IMR-90 (cell line): ENCODE measurements at regions not wholly inside any gene's neighbourhood (a gene's known extent, or its start where the extent isn't known, plus 50 kb on each side); places are given as distances from the start of the nearest gene placed in this dataset.

Experiments used
- ATAC-seq: fragments of 200-7000 bp; cut with Tn5 transposase; 2 replicates; pipeline ENCODE4 v1.9.1; 2020; ENCODE audit warnings: low read depth, mild to moderate bottlenecking, moderate library complexity
- BruUV-seq: library from RNA; stranded (reverse); fragments of 400-500 nt; replicated peaks from 2 replicates; lab custom pipeline; 2021; lab: Mats Ljungman, UMichigan
- CTCF ChIA-PET: fragments of 300-600 bp; formaldehyde crosslinking; extraction: SDS; loops from one replicate; lab custom pipeline; 2021; ENCODE audit warnings: antibody characterized with exemption; lab: Yijun Ruan, JAX
- POLR2A ChIA-PET: fragments of 300-600 bp; sonication (Branson Sonifier 250); formaldehyde crosslinking; loops from one replicate; lab custom pipeline; 2022; ENCODE audit warnings: antibody characterized with exemption; ENCODE audit not compliant: unreplicated experiment; lab: Charles Lee
- DNase-seq: peaks from one replicate; pipeline ENCODE4 v3.0.0; 2013
- H2AFZ ChIP-seq: replicated peaks from 2 replicates; pipeline ENCODE3; 2013; ENCODE audit warnings: low read length, mild to moderate bottlenecking; ENCODE audit not compliant: poor library complexity
- H2AK5ac ChIP-seq: 2 replicates; pipeline ENCODE4 v1.6.1; 2013; ENCODE audit warnings: low read depth, low read length, inconsistent platforms
- H2AK9ac ChIP-seq: replicated peaks from 2 replicates; pipeline ENCODE3; 2013; ENCODE audit warnings: mild to moderate bottlenecking, low read depth, low read length, moderate library complexity; ENCODE audit not compliant: poor library complexity
- H2BK120ac ChIP-seq: 2 replicates; pipeline ENCODE4 v1.6.1; 2013; ENCODE audit warnings: low read depth, low read length, inconsistent platforms
- H2BK15ac ChIP-seq: 3 replicates; pipeline ENCODE4 v1.6.1; 2013; ENCODE audit warnings: low read depth, low read length, inconsistent platforms
- H2BK20ac ChIP-seq: 2 replicates; pipeline ENCODE4 v1.6.1; 2013; ENCODE audit warnings: low read depth, mild to moderate bottlenecking, inconsistent platforms, low read length, moderate library complexity
- H2BK5ac ChIP-seq: 2 replicates; pipeline ENCODE4 v1.6.1; 2013; ENCODE audit warnings: mild to moderate bottlenecking, low read depth, low read length, inconsistent platforms; ENCODE audit not compliant: poor library complexity, severe bottlenecking
- H3K14ac ChIP-seq: replicated peaks from 2 replicates; pipeline ENCODE4 v1.6.1; 2013; ENCODE audit warnings: low read depth, low read length, inconsistent platforms
- H3K18ac ChIP-seq: 2 replicates; pipeline ENCODE4 v1.6.1; 2013; ENCODE audit warnings: low read depth, low read length, control low read depth
- H3K23ac ChIP-seq: 2 replicates; pipeline ENCODE4 v1.6.1; 2013; ENCODE audit warnings: low read depth, low read length, inconsistent platforms
- H3K27ac ChIP-seq: 2 replicates; pipeline ENCODE4 v1.5.1; 2013; ENCODE audit warnings: mild to moderate bottlenecking, control low read depth, low read length; ENCODE audit not compliant: insufficient read depth
- H3K27me3 ChIP-seq: 2 replicates; pipeline ENCODE4 v1.6.1; 2013; ENCODE audit warnings: low read length; ENCODE audit not compliant: control insufficient read depth, insufficient read depth
- H3K36me3 ChIP-seq: 2 replicates; pipeline ENCODE4 v1.6.1; 2013; ENCODE audit warnings: low read length, mixed read lengths; ENCODE audit not compliant: control insufficient read depth, insufficient read depth
- H3K4ac ChIP-seq: 2 replicates; pipeline ENCODE4 v1.6.1; 2013; ENCODE audit warnings: low read depth, low read length, inconsistent platforms
- H3K4me1 ChIP-seq: 2 replicates; pipeline ENCODE4 v1.6.1; 2013; ENCODE audit warnings: low read length, mixed read lengths; ENCODE audit not compliant: control insufficient read depth, insufficient read depth
- H3K4me2 ChIP-seq: 2 replicates; pipeline ENCODE4 v1.6.1; 2013; ENCODE audit warnings: low read depth, mild to moderate bottlenecking, control low read depth, low read length, moderate library complexity
- H3K4me3 ChIP-seq: 2 replicates; pipeline ENCODE4 v1.5.1; 2013; ENCODE audit warnings: low read depth, mild to moderate bottlenecking, control low read depth, low read length, moderate library complexity; ENCODE audit not compliant: insufficient read depth
- H3K56ac ChIP-seq: 2 replicates; pipeline ENCODE4 v1.6.1; 2013; ENCODE audit warnings: low read length, inconsistent platforms; ENCODE audit not compliant: insufficient read depth; ENCODE audit errors: extremely low read depth
- H3K79me1 ChIP-seq, 2 experiments: 2 replicates each; pipeline ENCODE4 v1.6.1; 2013; ENCODE audit warnings: low read length in 2 of 2, inconsistent platforms in 1 of 2, low read depth in 1 of 2
- H3K9ac ChIP-seq: 2 replicates; pipeline ENCODE4 v1.6.1; 2013; ENCODE audit warnings: low read depth, low read length, control low read depth
- H3K9me1 ChIP-seq: 2 replicates; pipeline ENCODE4 v1.6.1; 2013; ENCODE audit warnings: low read length, inconsistent platforms; ENCODE audit not compliant: insufficient read depth
- H3K9me3 ChIP-seq: 2 replicates; pipeline ENCODE4 v1.6.1; 2013; ENCODE audit warnings: low read length; ENCODE audit not compliant: control insufficient read depth, insufficient read depth
- H4K20me1 ChIP-seq: 2 replicates; pipeline ENCODE4 v1.6.1; 2013; ENCODE audit warnings: low read length, inconsistent platforms; ENCODE audit not compliant: insufficient read depth
- H4K5ac ChIP-seq: 2 replicates; pipeline ENCODE4 v1.6.1; 2013; ENCODE audit warnings: mild to moderate bottlenecking, low read depth, low read length, control low read depth
- H4K8ac ChIP-seq, 2 experiments: 2 replicates each; pipeline ENCODE4 v1.6.1; 2013; ENCODE audit warnings: low read depth in 2 of 2, low read length in 2 of 2, control low read depth in 1 of 2, inconsistent platforms in 1 of 2
- H4K91ac ChIP-seq: 2 replicates; pipeline ENCODE4 v1.6.1; 2013; ENCODE audit warnings: low read depth, low read length, inconsistent platforms; ENCODE audit not compliant: insufficient read depth
- BHLHE40 ChIP-seq: fragments of 150-350 bp; IDR thresholded peaks from 2 replicates; pipeline ENCODE4 v1.6.1; 2016; ENCODE audit warnings: mild to moderate bottlenecking, low read depth, low read length
- CHD1 ChIP-seq: IDR thresholded peaks from 2 replicates; pipeline ENCODE4 v1.6.1; 2012; ENCODE audit warnings: low read depth, low read length, improper control_type of control experiment
- CTCF ChIP-seq: conservative IDR thresholded peaks from 2 replicates; pipeline ENCODE4 v1.5.1; 2012; ENCODE audit warnings: mild to moderate bottlenecking, low read depth, low read length, improper control_type of control experiment
- FOS ChIP-seq: fragments of 150-350 bp; IDR thresholded peaks from 2 replicates; pipeline ENCODE4 v1.6.1; 2016; ENCODE audit warnings: low read depth, low read length
- RAD21 ChIP-seq: IDR thresholded peaks from 2 replicates; pipeline ENCODE4 v1.6.1; 2012; ENCODE audit warnings: low read length, improper control_type of control experiment
- RCOR1 ChIP-seq: IDR thresholded peaks from 2 replicates; pipeline ENCODE4 v1.6.1; 2012; ENCODE audit warnings: mild to moderate bottlenecking, low read length, improper control_type of control experiment; ENCODE audit not compliant: insufficient replicate concordance
- SMC3 ChIP-seq: fragments of 150-350 bp; IDR thresholded peaks from 2 replicates; pipeline ENCODE4 v1.6.1; 2016; ENCODE audit warnings: low read depth, mild to moderate bottlenecking, antibody characterized with exemption, low read length, moderate library complexity
- WGBS, 2 experiments: methylation state at CpG; one replicate each; pipeline versions ENCODE4 v1.1.5 to v1.1.7; 2013; ENCODE audit warnings: missing lambda C conversion rate in 2 of 2; ENCODE audit not compliant: insufficient read length in 1 of 2; ENCODE audit errors: extremely low coverage in 2 of 2; 5-methylcytosine and 5-hydroxymethylcytosine counted together
- dilution Hi-C: fragments of 300-500 bp; cut with HindIII; formaldehyde crosslinking; loops from one replicate; pipeline ENCODE4 v1.14.3; 2018; ENCODE audit warnings: low sequenced_read_pairs; ENCODE audit not compliant: unreplicated experiment
- in situ Hi-C: fragments of 300-500 bp; cut with MboI; formaldehyde crosslinking; loops from 3 replicates; pipeline ENCODE4 v1.14.3; 2019; ENCODE audit warnings: low sequenced_read_pairs, inconsistent platforms, mixed read lengths
- intact Hi-C: fragments of 100-400 bp; cut with micrococcal nuclease; formaldehyde crosslinking; loops from 2 replicates; pipeline ENCODE4 v1.10.0; 2022

- no peak overlapping the region for H3K4me2 ChIP-seq
These were observed 197.1 kb upstream of the FOXN3 start for GRCh38 chr14:89614009-89614691.

More at GRCh38 chr14:89614009-89614691, 197.1 kb upstream of the FOXN3 start:
- H3K27me3 ChIP-seq: no peaks in the 10 kb centered on the region
- no peak for TF ChIP-seq CTCF
- TF ChIP-seq SMC3: no peak
- no peak for TF ChIP-seq CHD1
- no peak for TF ChIP-seq RAD21
- TF ChIP-seq RCOR1: no peak
- TF ChIP-seq FOS: no peak
- no peak for TF ChIP-seq BHLHE40
- no peak overlapping the region for H3K4ac ChIP-seq
- no peak overlapping the region for H3K18ac ChIP-seq
- DNase-seq (no peak), ATAC-seq (no peak)
- no peak overlapping the region for H2BK20ac ChIP-seq
- no peak overlapping the region for H3K23ac ChIP-seq
- H4K20me1 ChIP-seq: no peaks in the 10 kb centered on the region; the same call in 1 of the 2 replicates
- in situ Hi-C loops (loop anchor here (10.0 kb wide), 1 partner anchor 189 kb away; no protein-coding TSS in a partner anchor), intact Hi-C loops (loop anchor here (10.0 kb wide), 1 partner anchor 201 kb away; no protein-coding TSS in a partner anchor), dilution Hi-C loops (no loop called here)
- H4K8ac ChIP-seq: no peak overlapping the region
- peaks cover 2% of the 10 kb centered on the region; the same call in 1 of the 2 replicates for H3K36me3 ChIP-seq
- peaks cover 9% of the 10 kb centered on the region for H3K4me1 ChIP-seq
- H4K5ac ChIP-seq: no peak overlapping the region
- peaks cover 23 to 62% of the 10 kb centered on the region in 2 experiments for H3K79me1 ChIP-seq
- no TSS peak for BruUV-seq
- H2BK5ac ChIP-seq: no peak overlapping the region
- no peak overlapping the region for H3K56ac ChIP-seq
- H3K4me3 ChIP-seq: no peak overlapping the region
- no peak overlapping the region for H2BK15ac ChIP-seq
- no peak overlapping the region for H2AK9ac ChIP-seq
- no peak overlapping the region for H2AFZ ChIP-seq
- WGBS, 2 experiments: no CpG with 5 or more reads among the region's 4 CpGs
- H2BK120ac ChIP-seq: no peak overlapping the region
- no peaks in the 10 kb centered on the region for H3K9me1 ChIP-seq
- H3K9me3 ChIP-seq: no peaks in the 10 kb centered on the region
- H3K9ac ChIP-seq: no peak overlapping the region
- no peak overlapping the region for H2AK5ac ChIP-seq
- CTCF ChIA-PET: no interaction called here
- no peak overlapping the region for H3K14ac ChIP-seq
- H3K27ac ChIP-seq: no peak overlapping the region
- POLR2A ChIA-PET: no interaction called here
- H4K91ac ChIP-seq: no peak overlapping the region
